Neural progenitor cell (in vitro differentiated cells): ENCODE measurements at regions not wholly inside any gene's neighbourhood (a gene's known extent, or its start where the extent isn't known, plus 50 kb on each side); places are given as distances from the start of the nearest gene placed in this dataset.

ENCODE experiments used
- DNase-seq: peaks from one replicate; pipeline ENCODE4 v3.0.0-alpha.2; 2016; ENCODE audit warnings: low spot score
- H2AFZ ChIP-seq: fragments of 200-600 bp; sonication (generic); replicated peaks from 2 replicates; pipeline ENCODE4 v1.6.1; 2016; ENCODE audit warnings: antibody characterized with exemption
- H3F3A ChIP-seq: fragments of 200-600 bp; sonication (generic); 2 replicates; pipeline ENCODE4 v1.6.1; 2016; ENCODE audit warnings: antibody characterized with exemption, low read depth
- H3K27ac ChIP-seq: fragments of 200-600 bp; sonication (generic); 2 replicates; pipeline ENCODE4 v1.5.1; 2016; ENCODE audit warnings: mild to moderate bottlenecking
- H3K27me3 ChIP-seq: fragments of 200-600 bp; sonication (generic); 2 replicates; pipeline ENCODE4 v1.6.1; 2016; ENCODE audit warnings: mild to moderate bottlenecking, moderate library complexity
- H3K36me3 ChIP-seq: fragments of 200-600 bp; sonication (generic); 2 replicates; pipeline ENCODE4 v1.5.1; 2016
- H3K4me1 ChIP-seq: fragments of 200-600 bp; sonication (generic); 2 replicates; pipeline ENCODE4 v1.6.1; 2016; ENCODE audit warnings: mixed run types
- H3K4me2 ChIP-seq: fragments of 200-600 bp; sonication (generic); 2 replicates; pipeline ENCODE4 v1.6.1; 2016
- H3K4me3 ChIP-seq: fragments of 200-600 bp; sonication (generic); 2 replicates; pipeline ENCODE4 v1.5.1; 2016
- H3K79me2 ChIP-seq: fragments of 200-600 bp; sonication (generic); 2 replicates; pipeline ENCODE4 v1.6.1; 2016; ENCODE audit warnings: low read depth
- H3K9ac ChIP-seq: fragments of 200-600 bp; sonication (generic); 2 replicates; pipeline ENCODE4 v1.6.1; 2016
- H3K9me3 ChIP-seq: fragments of 200-600 bp; sonication (generic); 2 replicates; pipeline ENCODE4 v1.5.1; 2016; ENCODE audit warnings: low read depth
- H4K20me1 ChIP-seq: fragments of 200-600 bp; sonication (generic); 2 replicates; pipeline ENCODE4 v1.6.1; 2016; ENCODE audit warnings: low read depth
- H3K27ac Mint-ChIP-seq: 3 replicates; pipeline ENCODE4 v1.8.0; 2021; ENCODE audit warnings: mixed read lengths
- H3K27me3 Mint-ChIP-seq: 2 replicates; pipeline ENCODE4 v1.8.0; 2022; ENCODE audit warnings: low read depth, mild to moderate bottlenecking, inconsistent platforms, moderate library complexity, mixed read lengths; ENCODE audit not compliant: insufficient read depth
- H3K36me3 Mint-ChIP-seq: 3 replicates; pipeline ENCODE4 v1.8.0; 2021; ENCODE audit warnings: mixed read lengths
- H3K4me1 Mint-ChIP-seq: 3 replicates; pipeline ENCODE4 v1.8.0; 2021; ENCODE audit warnings: mixed read lengths
- H3K4me3 Mint-ChIP-seq: 3 replicates; pipeline ENCODE4 v1.8.0; 2021; ENCODE audit warnings: mild to moderate bottlenecking, moderate library complexity, mixed read lengths
- H3K9me3 Mint-ChIP-seq: 3 replicates; pipeline ENCODE4 v1.8.0; 2020; ENCODE audit warnings: mixed read lengths
- EZH2 ChIP-seq: fragments of 200-600 bp; sonication (generic); IDR thresholded peaks from 2 replicates; pipeline ENCODE4 v1.6.1; 2017; ENCODE audit warnings: antibody characterized with exemption, mild to moderate bottlenecking, moderate library complexity
- EZH2phosphoT487 ChIP-seq: fragments of 200-600 bp; sonication (generic); IDR thresholded peaks from 2 replicates; pipeline ENCODE4 v1.6.1; 2017; ENCODE audit warnings: antibody characterized with exemption
- TF ChIP-seq, protein P1 (sequence below): fragments of 200-600 bp; sonication (generic); IDR thresholded peaks from 2 replicates; pipeline ENCODE4 v1.5.1; 2017; ENCODE audit warnings: antibody characterized with exemption, mild to moderate bottlenecking

DNA sequence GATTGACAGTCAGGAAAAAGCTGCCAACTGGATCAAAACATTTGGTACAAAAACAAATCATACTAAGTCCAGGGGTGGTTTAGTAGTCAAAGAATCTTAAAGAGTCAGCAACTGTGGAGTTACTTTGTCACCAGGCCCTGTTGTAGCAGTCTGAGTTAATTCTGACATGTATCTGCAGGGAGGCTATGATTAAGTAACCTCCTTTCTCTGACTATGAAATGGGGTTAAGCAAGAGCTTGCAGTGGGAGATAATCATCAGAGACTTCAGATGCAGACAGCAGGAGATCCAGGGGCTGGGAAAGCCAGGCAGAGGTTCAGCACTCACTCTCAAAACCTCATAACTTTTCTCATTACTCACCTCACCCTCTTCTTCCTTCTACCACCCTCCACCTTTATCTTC is 99.2 kb upstream of the BTG3 start:
- H3K36me3 Mint-ChIP-seq, result no peaks in the 10 kb centered on the region
- no peak overlapping the region for H3K4me3 Mint-ChIP-seq
- no peaks in the 10 kb centered on the region for H3K4me1 ChIP-seq
- TF ChIP-seq EZH2 (no peak), EZH2phosphoT487 (no peak)
- TF ChIP-seq, protein P1, sequence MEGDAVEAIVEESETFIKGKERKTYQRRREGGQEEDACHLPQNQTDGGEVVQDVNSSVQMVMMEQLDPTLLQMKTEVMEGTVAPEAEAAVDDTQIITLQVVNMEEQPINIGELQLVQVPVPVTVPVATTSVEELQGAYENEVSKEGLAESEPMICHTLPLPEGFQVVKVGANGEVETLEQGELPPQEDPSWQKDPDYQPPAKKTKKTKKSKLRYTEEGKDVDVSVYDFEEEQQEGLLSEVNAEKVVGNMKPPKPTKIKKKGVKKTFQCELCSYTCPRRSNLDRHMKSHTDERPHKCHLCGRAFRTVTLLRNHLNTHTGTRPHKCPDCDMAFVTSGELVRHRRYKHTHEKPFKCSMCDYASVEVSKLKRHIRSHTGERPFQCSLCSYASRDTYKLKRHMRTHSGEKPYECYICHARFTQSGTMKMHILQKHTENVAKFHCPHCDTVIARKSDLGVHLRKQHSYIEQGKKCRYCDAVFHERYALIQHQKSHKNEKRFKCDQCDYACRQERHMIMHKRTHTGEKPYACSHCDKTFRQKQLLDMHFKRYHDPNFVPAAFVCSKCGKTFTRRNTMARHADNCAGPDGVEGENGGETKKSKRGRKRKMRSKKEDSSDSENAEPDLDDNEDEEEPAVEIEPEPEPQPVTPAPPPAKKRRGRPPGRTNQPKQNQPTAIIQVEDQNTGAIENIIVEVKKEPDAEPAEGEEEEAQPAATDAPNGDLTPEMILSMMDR, result no peak
- H2AFZ ChIP-seq, result no peak overlapping the region
- no peak for DNase-seq
- no peak overlapping the region for H3K4me2 ChIP-seq
- H3K27ac Mint-ChIP-seq, result no peak overlapping the region
- H3K27ac ChIP-seq, result no peak overlapping the region
- no peaks in the 10 kb centered on the region for H3K9me3 ChIP-seq
- H3K9ac ChIP-seq, result no peak overlapping the region
- peaks cover 3% of the 10 kb centered on the region for H3K36me3 ChIP-seq
- no peaks in the 10 kb centered on the region for H3K27me3 Mint-ChIP-seq
- H4K20me1 ChIP-seq, result no peaks in the 10 kb centered on the region
- no peaks in the 10 kb centered on the region for H3F3A ChIP-seq
- H3K4me1 Mint-ChIP-seq, result no peaks in the 10 kb centered on the region
- no peaks in the 10 kb centered on the region for H3K27me3 ChIP-seq
- H3K9me3 Mint-ChIP-seq, result peaks cover 10% of the 10 kb centered on the region
- no peak overlapping the region for H3K4me3 ChIP-seq
- no peaks in the 10 kb centered on the region for H3K79me2 ChIP-seq

DNA sequence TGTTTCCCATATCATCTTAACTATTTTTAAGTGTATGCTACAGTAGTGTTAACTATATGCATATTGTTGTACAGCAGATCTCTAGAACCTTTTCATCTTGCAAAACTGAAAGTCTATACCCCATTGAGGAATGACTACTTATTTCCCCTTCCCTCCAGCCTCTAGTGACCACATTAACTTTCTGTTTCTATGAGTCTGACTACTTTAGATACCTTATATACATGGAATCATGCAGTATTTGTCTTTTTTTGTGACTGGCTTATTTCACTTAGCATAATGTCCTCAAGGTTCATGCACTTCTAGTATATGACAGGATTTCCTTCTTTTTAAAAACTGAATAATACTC is 96.5 kb upstream of the BTG3 start:
- H3K36me3 Mint-ChIP-seq, result no peaks in the 10 kb centered on the region
- H3K9me3 Mint-ChIP-seq, result peaks cover 23% of the 10 kb centered on the region

DNA sequence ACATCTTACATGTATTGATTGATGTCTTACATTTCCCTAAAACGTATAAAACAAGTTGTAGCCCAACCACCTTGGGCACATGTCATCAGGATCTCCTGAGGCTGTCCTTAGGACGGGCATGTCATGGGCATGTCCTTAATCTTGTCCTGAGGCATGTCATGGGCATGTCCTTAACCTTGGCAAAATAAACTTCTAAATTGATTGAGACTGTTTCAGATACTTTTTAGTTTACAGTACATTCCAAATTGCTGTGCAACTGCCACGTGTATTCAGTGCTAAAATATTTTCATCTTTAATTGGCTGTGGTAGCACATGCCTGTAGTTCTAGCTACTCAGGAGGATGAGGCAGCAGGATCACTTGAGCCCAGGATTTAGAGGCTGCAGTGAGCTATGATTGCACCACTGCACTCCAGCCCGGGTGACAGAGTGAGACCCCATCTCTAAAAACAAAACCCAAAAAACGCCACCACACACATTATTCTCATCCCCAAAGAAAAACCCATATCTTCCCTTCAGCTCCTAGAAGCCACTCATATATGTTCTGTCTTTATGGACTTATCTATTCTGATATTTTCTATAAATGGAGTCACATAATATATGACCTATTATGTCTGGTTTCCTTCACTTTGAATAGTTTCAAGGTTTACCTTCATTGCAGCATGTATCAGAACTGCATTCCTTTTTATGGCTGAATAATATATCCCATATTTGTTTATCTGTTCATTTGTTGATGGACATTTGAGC is 96.0 kb upstream of the BTG3 start:
- DNase-seq, result no peak
- Histone ChIP-seq H3K4me2 (no peak overlapping the region), H3K9me3 (no peaks in the 10 kb centered on the region), H2AFZ (no peak overlapping the region), H3K4me1 (no peaks in the 10 kb centered on the region), H3K9ac (no peak overlapping the region), H4K20me1 (no peaks in the 10 kb centered on the region), H3K36me3 (peaks cover 3% of the 10 kb centered on the region), H3K27me3 (no peaks in the 10 kb centered on the region), H3K4me3 (no peak overlapping the region), H3K27ac (no peak overlapping the region), H3F3A (no peaks in the 10 kb centered on the region), H3K79me2 (no peaks in the 10 kb centered on the region)
- no peaks in the 10 kb centered on the region for H3K36me3 Mint-ChIP-seq
- H3K4me3 Mint-ChIP-seq, result no peak overlapping the region
- H3K9me3 Mint-ChIP-seq, result peaks cover 23% of the 10 kb centered on the region
- no peaks in the 10 kb centered on the region for H3K4me1 Mint-ChIP-seq
- peaks cover 8% of the 10 kb centered on the region for H3K27me3 Mint-ChIP-seq
- H3K27ac Mint-ChIP-seq, result no peak overlapping the region
- TF ChIP-seq EZH2 (no peak), EZH2phosphoT487 (no peak)
- TF ChIP-seq, protein P1, result no peak

More for the DNA sequence above, 96.5 kb upstream of the BTG3 start:
- peaks cover 4% of the 10 kb centered on the region for H3K27me3 Mint-ChIP-seq
- Histone ChIP-seq H3K36me3 (peaks cover 3% of the 10 kb centered on the region), H3K79me2 (no peaks in the 10 kb centered on the region), H3K4me2 (no peak overlapping the region), H3K27me3 (no peaks in the 10 kb centered on the region), H3K27ac (no peak overlapping the region), H2AFZ (no peak overlapping the region), H3F3A (no peaks in the 10 kb centered on the region), H4K20me1 (no peaks in the 10 kb centered on the region), H3K4me1 (no peaks in the 10 kb centered on the region), H3K9ac (no peak overlapping the region), H3K4me3 (no peak overlapping the region), H3K9me3 (no peaks in the 10 kb centered on the region)
- H3K27ac Mint-ChIP-seq, result no peak overlapping the region
- no peaks in the 10 kb centered on the region for H3K4me1 Mint-ChIP-seq
- DNase-seq, result no peak
- no peak overlapping the region for H3K4me3 Mint-ChIP-seq
- TF ChIP-seq, protein P1, result no peak
- no peak for TF ChIP-seq EZH2phosphoT487
